IgD-negative memory B cell (primary cell): ENCODE measurements at regions not wholly inside any gene's neighbourhood (a gene's known extent, or its start where the extent isn't known, plus 50 kb on each side); places are given as distances from the start of the nearest gene placed in this dataset.
"Not testable (repeated sequence)": the region's sequence is repeated elsewhere in the genome, so short reads cannot be mapped to it uniquely, and the experiment has no call there.

Source experiments
- H3K27ac Mint-ChIP-seq, 3 donors: one replicate each; pipeline ENCODE4 v1.8.0; 2020 to 2022; ENCODE audit warnings: mild to moderate bottlenecking in 3 of 3, mixed read lengths in 3 of 3, moderate library complexity in 1 of 3
- H3K27me3 Mint-ChIP-seq: one replicate; pipeline ENCODE4 v1.8.0; 2021; ENCODE audit warnings: mixed read lengths
- H3K36me3 Mint-ChIP-seq: one replicate; pipeline ENCODE4 v1.8.0; 2020; ENCODE audit warnings: mild to moderate bottlenecking, mixed read lengths
- H3K4me1 Mint-ChIP-seq, 3 donors: one replicate each; pipeline ENCODE4 v1.8.0; 2020 to 2022; ENCODE audit warnings: mixed read lengths in 3 of 3, mild to moderate bottlenecking in 1 of 3
- H3K4me3 Mint-ChIP-seq, 4 donors: one replicate each; pipeline ENCODE4 v1.8.0; 2020 to 2022; ENCODE audit warnings: mild to moderate bottlenecking in 4 of 4, mixed read lengths in 4 of 4, moderate library complexity in 3 of 4
- H3K9me3 Mint-ChIP-seq, 3 donors: one replicate each; pipeline ENCODE4 v1.8.0; 2020 to 2021; ENCODE audit warnings: mixed read lengths in 3 of 3, mild to moderate bottlenecking in 1 of 3

GRCh38 chr7:42650701-42651100 is 261.2 kb downstream of the C7orf25 start:
- H3K27me3 Mint-ChIP-seq = peaks cover 1% of the 10 kb centered on the region
- H3K4me3 Mint-ChIP-seq = no peak overlapping the region

GRCh38 chr7:42650171-42650570 is 261.7 kb downstream of the C7orf25 start:
- H3K4me3 Mint-ChIP-seq = no peak overlapping the region
- H3K36me3 Mint-ChIP-seq = peaks cover 1% of the 10 kb centered on the region
- peaks cover 0 to 1% (median 0%) of the 10 kb centered on the region in 3 donors for H3K4me1 Mint-ChIP-seq
- H3K27me3 Mint-ChIP-seq = peaks cover 1% of the 10 kb centered on the region
- H3K9me3 Mint-ChIP-seq = peaks cover 0 to 5% (median 0%) of the 10 kb centered on the region in 3 donors
- H3K27ac Mint-ChIP-seq = no peak overlapping the region

More at GRCh38 chr7:42650701-42651100, 261.2 kb downstream of the C7orf25 start:
- Mint-ChIP-seq H3K4me1 (peaks cover 0 to 1% (median 0%) of the 10 kb centered on the region in 3 donors), H3K9me3 (peaks cover under 1 to 5% (median under 1%) of the 10 kb centered on the region in 3 donors), H3K27ac (no peak overlapping the region), H3K36me3 (peaks cover 1% of the 10 kb centered on the region)

- H3K9me3 Mint-ChIP-seq = peaks cover 0 to 2% (median 0%) of the 10 kb centered on the region in 3 donors
- peaks cover 0 to 1% (median 0%) of the 10 kb centered on the region in 3 donors for H3K4me1 Mint-ChIP-seq
- peaks cover 1% of the 10 kb centered on the region for H3K27me3 Mint-ChIP-seq
- no peak overlapping the region for H3K4me3 Mint-ChIP-seq
- H3K36me3 Mint-ChIP-seq = no peaks in the 10 kb centered on the region
- H3K27ac Mint-ChIP-seq = no peak overlapping the region
These were observed 266.0 kb downstream of the C7orf25 start for GRCh38 chr7:42645906-42646305.

- Mint-ChIP-seq H3K4me3 (no peak overlapping the region), H3K27ac (no peak overlapping the region), H3K36me3 (no peaks in the 10 kb centered on the region), H3K27me3 (no peaks in the 10 kb centered on the region), H3K9me3 (peaks cover 0 to 2% (median 0%) of the 10 kb centered on the region in 3 donors), H3K4me1 (peaks cover 0 to 1% (median 0%) of the 10 kb centered on the region in 3 donors)
These were observed 269.2 kb downstream of the C7orf25 start for GRCh38 chr7:42642699-42643098.

- H3K27ac Mint-ChIP-seq = no peak overlapping the region
- H3K27me3 Mint-ChIP-seq = no peaks in the 10 kb centered on the region
- H3K36me3 Mint-ChIP-seq = no peaks in the 10 kb centered on the region
- H3K4me1 Mint-ChIP-seq = no peaks in the 10 kb centered on the region
- H3K4me3 Mint-ChIP-seq = no peak overlapping the region
- peaks cover 0 to 2% (median 0%) of the 10 kb centered on the region in 3 donors for H3K9me3 Mint-ChIP-seq
These were observed 271.9 kb downstream of the C7orf25 start for GRCh38 chr7:42639930-42640329.

- H3K4me3 Mint-ChIP-seq = not testable (repeated sequence)
These were observed 275.5 kb downstream of the C7orf25 start for GRCh38 chr7:42636380-42636779.

GRCh38 chr7:42628054-42628453 is 283.8 kb downstream of the C7orf25 start:
- Mint-ChIP-seq H3K36me3 (no peaks in the 10 kb centered on the region), H3K4me1 (no peaks in the 10 kb centered on the region), H3K9me3 (peaks cover 0 to 4% (median 0%) of the 10 kb centered on the region in 3 donors), H3K4me3 (no peak overlapping the region), H3K27me3 (no peaks in the 10 kb centered on the region), H3K27ac (no peak overlapping the region)

More at GRCh38 chr7:42636380-42636779, 275.5 kb downstream of the C7orf25 start:
- H3K4me1 Mint-ChIP-seq, H3K27me3 Mint-ChIP-seq, H3K27ac Mint-ChIP-seq, H3K36me3 Mint-ChIP-seq, H3K9me3 Mint-ChIP-seq: not testable (repeated sequence)

GRCh38 chr7:42627626-42628025 is 284.2 kb downstream of the C7orf25 start:
- Mint-ChIP-seq H3K36me3 (no peaks in the 10 kb centered on the region), H3K27ac (peak overlapping the region in 1 of 3 donors; percentile 27), H3K9me3 (peaks cover 0 to 4% (median 0%) of the 10 kb centered on the region in 3 donors), H3K27me3 (no peaks in the 10 kb centered on the region), H3K4me1 (no peaks in the 10 kb centered on the region), H3K4me3 (no peak overlapping the region)

- no peak overlapping the region for H3K4me3 Mint-ChIP-seq
- H3K4me1 Mint-ChIP-seq = no peaks in the 10 kb centered on the region
- no peaks in the 10 kb centered on the region for H3K27me3 Mint-ChIP-seq
- H3K36me3 Mint-ChIP-seq = no peaks in the 10 kb centered on the region
- H3K27ac Mint-ChIP-seq = peak overlapping the region in 1 of 3 donors; percentile 27
- H3K9me3 Mint-ChIP-seq = peaks cover 0 to 4% (median 0%) of the 10 kb centered on the region in 3 donors
These were observed 284.8 kb downstream of the C7orf25 start for GRCh38 chr7:42627101-42627500.

- H3K4me3 Mint-ChIP-seq = no peak overlapping the region
- no peak overlapping the region for H3K27ac Mint-ChIP-seq
- H3K9me3 Mint-ChIP-seq = peaks cover 0 to 4% (median 0%) of the 10 kb centered on the region in 3 donors
- no peaks in the 10 kb centered on the region for H3K27me3 Mint-ChIP-seq
- no peaks in the 10 kb centered on the region for H3K4me1 Mint-ChIP-seq
- no peaks in the 10 kb centered on the region for H3K36me3 Mint-ChIP-seq
These were observed 286.4 kb downstream of the C7orf25 start for GRCh38 chr7:42625421-42625820.

GRCh38 chr7:42624471-42624870 is 287.4 kb downstream of the C7orf25 start:
- Mint-ChIP-seq H3K4me1 (no peaks in the 10 kb centered on the region), H3K27ac (no peak overlapping the region), H3K36me3 (no peaks in the 10 kb centered on the region), H3K4me3 (no peak overlapping the region), H3K27me3 (no peaks in the 10 kb centered on the region), H3K9me3 (peaks cover 0 to 4% (median 0%) of the 10 kb centered on the region in 3 donors)

- Mint-ChIP-seq H3K36me3 (no peaks in the 10 kb centered on the region), H3K9me3 (peaks cover 0 to 4% (median 0%) of the 10 kb centered on the region in 3 donors), H3K27me3 (no peaks in the 10 kb centered on the region), H3K27ac (no peak overlapping the region), H3K4me1 (no peaks in the 10 kb centered on the region), H3K4me3 (no peak overlapping the region)
These were observed 290.2 kb downstream of the C7orf25 start for GRCh38 chr7:42621543-42622219.

- no peaks in the 10 kb centered on the region for H3K9me3 Mint-ChIP-seq
- no peaks in the 10 kb centered on the region for H3K36me3 Mint-ChIP-seq
- no peak overlapping the region for H3K4me3 Mint-ChIP-seq
- H3K27me3 Mint-ChIP-seq = no peaks in the 10 kb centered on the region
- H3K4me1 Mint-ChIP-seq = no peaks in the 10 kb centered on the region
- H3K27ac Mint-ChIP-seq = no peak overlapping the region
These were observed 293.1 kb downstream of the C7orf25 start for GRCh38 chr7:42618651-42619360.

GRCh38 chr7:42617806-42618457 is 293.9 kb downstream of the C7orf25 start:
- Mint-ChIP-seq H3K4me1 (no peaks in the 10 kb centered on the region), H3K27me3 (no peaks in the 10 kb centered on the region), H3K27ac (no peak overlapping the region), H3K4me3 (no peak overlapping the region), H3K36me3 (no peaks in the 10 kb centered on the region), H3K9me3 (no peaks in the 10 kb centered on the region)

- Mint-ChIP-seq H3K36me3 (no peaks in the 10 kb centered on the region), H3K4me1 (no peaks in the 10 kb centered on the region), H3K9me3 (no peaks in the 10 kb centered on the region), H3K4me3 (no peak overlapping the region), H3K27ac (no peak overlapping the region), H3K27me3 (no peaks in the 10 kb centered on the region)
These were observed 294.7 kb downstream of the C7orf25 start for GRCh38 chr7:42617071-42617765.
